HG02938 (cell line): ENCODE measurements at regions not wholly inside any gene's neighbourhood (a gene's known extent, or its start where the extent isn't known, plus 50 kb on each side); places are given as distances from the start of the nearest gene placed in this dataset.
"Not testable (repeated sequence)": the region's sequence is repeated elsewhere in the genome, so short reads cannot be mapped to it uniquely, and the experiment has no call there.

Experiments used
- ATAC-seq: cut with Tn5 transposase; IDR thresholded peaks from one replicate; pipeline ENCODE4 v1.9.1; 2021; ENCODE audit warnings: mild to moderate bottlenecking, moderate library complexity; ENCODE audit not compliant: unreplicated experiment

DNA sequence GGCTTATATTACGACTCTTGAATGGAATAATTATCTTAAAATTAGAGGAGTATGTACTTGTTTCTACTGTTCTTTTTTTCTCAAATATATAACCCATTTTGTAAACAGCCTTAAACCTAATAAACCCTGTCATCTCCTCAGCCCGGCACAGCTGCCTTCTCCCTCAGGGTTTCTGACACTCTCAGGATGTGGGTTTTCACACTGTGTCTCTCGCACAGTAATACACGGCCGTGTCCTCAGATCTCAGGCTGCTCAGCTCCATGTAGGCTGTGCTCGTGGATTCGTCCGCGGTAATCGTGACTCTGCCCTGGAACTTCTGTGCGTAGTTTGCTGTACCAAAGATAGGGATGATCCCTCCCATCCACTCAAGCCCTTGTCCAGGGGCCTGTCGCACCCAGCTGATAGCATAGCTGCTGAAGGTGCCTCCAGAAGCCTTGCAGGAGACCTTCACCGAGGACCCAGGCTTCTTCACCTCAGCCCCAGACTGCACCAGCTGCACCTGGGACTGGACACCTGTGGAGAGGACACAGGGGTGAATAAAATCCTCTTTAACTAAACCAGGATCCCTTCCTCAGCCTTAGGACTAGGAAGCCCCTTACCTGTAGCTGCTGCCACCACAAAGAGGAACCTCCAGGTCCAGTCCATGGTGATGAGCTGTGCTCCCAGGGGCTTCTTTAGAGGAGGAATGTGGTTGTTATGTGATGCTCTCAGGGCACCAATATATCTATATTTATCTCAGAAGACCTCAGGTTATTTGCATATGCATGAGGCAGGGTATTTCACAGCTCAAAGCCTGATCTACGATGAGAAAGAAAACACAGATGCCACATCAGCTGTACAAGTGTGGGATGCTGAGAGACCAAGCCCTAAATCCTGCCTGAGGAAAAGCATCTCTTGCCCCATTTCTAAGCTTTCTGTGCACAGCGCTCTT lies 1235.8 kb downstream of the TMEM121 start:
- peak; percentile 74 for ATAC-seq

DNA sequence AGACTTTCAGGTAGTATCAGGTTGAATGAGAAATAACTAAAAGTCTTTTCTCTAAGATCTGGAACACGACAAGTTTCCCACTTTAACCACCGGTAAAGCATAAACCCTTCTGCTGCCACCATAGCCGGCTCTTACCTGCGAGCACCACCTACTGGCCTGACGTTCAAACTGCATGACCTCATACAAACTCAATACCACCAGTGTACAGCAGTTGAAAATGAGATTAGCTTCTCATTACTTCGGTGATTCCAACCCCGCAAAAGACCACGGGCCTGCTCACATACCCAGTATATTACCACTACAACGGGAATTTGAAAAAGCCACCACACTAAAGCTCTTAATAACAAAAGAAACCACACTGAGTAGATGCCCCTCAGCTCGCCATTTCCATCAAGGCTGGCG lies 1238.6 kb downstream of the TMEM121 start:
- ATAC-seq: peak; percentile 47

DNA sequence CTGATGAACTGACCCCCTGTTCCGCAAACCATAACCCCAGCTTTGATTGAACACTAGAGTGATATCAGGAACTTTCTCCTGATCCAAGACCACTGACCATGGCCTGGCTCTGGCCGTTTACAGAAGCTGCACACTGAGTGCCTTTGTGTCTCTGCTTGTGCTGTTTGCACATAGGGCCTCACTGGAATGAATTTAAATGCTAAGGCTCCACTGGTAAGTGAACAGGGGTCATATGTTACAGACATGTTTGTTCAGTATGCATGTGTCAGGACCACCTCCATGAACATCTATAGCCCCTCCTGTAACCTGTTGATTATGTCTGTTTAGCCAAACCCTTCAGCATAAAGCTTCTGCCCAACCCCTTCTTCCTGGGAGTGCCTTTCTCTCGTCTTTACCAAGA lies 1239.8 kb downstream of the TMEM121 start:
- ATAC-seq: no peak

DNA sequence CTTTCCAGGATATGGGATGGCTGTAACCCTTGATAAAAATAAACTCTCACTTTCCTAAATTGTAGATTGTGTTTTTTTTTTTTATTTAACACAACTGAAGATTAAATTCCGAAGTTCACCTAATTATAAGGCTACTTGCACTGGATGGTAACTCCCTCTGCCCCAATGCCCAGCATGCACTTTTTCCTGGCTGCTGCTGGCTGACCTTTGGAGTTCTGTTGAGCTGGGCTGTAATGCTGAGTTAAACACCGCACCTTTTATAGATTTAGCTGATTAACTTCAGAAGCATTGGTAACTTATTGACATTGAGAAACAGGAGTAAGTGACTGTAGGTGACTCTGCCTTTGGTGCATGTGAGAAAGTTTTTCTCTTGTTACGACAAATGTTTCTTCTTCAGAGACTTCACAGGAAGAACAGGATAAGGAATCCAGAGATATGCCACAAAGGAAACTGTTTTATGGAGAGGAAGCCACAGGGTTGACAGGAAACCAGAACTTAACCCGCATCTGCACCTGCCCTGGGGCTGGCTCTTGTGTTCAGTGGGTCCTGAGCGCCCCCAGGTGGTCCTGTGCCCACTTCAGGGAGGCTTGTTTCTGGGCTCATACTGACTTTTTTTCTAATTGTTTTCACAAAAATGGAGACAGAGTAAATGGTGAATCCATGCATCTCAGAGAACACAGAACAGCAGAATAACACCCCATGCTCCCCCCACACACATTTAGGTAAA lies 1240.3 kb downstream of the TMEM121 start:
- ATAC-seq: not testable (repeated sequence)

DNA sequence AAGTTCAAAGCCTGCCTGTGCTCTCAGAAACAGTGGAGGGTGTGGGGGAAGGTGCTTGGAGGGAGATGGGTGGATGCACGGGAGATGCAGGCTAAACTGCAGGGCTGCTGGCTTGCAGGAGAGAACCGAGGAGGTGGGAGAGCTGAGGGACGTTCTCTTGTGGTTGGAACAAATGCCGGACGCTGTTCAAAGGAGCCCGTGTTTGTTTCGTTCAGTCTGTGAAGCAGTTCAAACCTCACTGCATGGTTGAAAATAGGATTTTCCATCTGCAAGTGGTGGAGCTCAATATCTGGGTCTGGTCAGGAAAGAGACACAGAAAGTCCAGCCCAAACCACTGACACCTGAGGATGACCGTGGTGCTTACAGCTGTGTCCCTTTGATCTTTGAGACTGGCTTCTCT lies 1241.8 kb downstream of the TMEM121 start:
- ATAC-seq: not testable (repeated sequence)

DNA sequence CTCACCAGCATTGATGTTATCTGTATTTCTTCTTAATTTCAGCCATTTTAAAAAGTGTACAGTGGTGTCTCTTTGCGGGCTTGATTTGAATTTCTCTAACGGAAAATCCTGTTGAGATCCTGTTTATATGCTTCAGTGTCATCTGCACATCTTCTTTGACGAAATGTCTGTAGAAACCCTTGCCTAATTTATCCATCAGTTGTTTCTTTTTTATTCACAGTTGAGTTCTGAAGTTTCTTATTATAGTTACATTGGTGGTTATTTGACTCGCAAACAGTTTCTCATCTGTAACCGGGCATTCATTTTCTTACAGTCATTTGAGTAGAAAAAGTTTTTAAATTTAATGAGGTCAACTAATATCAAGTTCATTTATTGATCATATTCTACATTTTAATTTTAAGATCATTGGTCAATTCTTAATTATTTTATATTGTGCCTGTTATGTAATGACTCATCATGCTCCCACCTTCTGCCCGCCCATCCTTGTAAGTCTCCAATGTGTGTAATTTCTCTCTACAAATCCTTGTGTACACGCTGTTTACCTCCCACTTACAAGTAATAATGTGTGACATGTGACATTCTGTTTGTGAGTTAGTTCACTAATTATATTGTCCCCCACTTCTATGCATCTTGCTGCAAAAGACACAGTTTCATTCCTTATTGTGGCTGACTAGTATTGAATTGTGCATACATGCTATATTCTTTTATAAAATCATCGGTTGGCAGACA lies 1242.8 kb downstream of the TMEM121 start:
- ATAC-seq: not testable (repeated sequence)

DNA sequence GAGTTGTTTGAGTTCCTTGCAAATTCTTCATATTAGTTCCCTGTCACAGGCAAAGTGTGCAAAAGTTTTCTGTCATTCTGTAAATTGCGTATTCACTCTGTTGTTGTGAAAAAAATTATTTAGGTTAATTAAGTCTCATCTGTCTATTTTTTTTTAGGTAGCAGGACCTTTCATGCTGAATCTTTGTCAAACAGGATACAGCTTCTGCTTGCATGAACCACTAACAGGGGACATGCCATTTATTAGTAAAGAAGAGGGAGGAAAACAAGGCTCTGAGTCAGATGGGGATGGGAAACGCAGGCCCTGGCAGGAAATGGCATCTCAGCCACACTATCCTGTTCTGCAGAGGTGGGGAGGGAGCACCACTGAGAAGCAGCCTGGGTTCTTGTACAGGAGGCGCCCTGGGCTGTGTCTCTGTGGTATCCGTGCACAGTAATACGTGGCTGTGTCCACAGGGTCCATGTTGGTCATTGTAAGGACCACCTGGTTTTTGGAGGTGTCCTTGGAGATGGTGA lies 1243.8 kb downstream of the TMEM121 start:
- not testable (repeated sequence) for ATAC-seq

DNA sequence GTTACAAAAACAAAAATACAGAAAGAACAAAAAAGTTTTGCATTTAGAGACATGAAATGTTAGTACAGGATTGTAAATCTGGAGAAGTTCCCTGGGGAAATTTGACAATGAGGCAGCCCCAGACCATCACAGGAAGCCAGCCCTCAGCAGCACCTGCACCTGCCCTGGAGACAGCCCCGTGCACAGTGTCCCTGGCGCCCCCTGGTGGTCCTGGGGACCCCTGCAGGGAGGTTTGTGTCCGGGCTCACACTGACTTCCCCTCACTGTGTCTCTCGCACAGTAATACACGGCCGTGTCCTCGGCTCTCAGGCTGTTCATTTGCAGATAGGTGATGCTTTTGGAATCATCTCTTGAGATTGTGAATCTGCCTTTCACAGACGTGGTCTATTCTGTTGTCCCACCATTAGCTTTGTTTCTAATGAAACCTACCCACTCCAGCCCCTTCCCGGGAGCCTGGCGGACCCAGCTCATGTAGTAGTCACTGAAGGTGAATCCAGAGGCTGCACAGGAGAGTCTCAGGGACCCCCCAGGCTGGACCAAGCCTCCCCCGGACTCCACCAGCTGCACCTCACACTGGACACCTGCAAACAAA lies 1248.6 kb downstream of the TMEM121 start:
- ATAC-seq: not testable (repeated sequence)

DNA sequence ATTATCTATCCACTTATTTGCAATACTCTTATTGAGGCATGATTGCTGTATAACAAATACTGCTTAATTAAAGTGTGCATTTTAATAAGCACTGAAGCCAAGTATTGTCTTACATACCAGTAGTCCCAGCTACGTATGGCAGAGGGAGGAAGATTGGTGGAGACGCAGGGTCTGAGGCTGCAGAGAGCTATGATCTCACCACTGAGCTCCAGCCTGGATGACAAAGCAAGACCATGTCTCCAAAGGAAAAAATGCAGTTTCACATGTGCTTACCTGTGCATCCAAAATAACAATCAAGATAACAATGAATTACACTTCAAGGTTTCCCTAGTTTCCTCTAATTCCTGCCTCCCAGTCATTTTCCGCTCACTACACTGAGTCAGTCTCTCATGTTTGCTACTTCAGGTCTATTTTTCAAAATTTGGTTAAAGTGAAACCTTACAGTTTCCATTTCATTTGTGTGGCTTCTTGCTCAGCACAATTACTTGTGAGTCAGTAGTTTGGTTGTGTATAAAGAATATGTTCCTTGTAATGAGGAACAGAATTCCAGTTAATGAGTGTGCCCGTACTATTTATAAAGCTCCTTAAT lies 1250.1 kb downstream of the TMEM121 start:
- no peak for ATAC-seq

DNA sequence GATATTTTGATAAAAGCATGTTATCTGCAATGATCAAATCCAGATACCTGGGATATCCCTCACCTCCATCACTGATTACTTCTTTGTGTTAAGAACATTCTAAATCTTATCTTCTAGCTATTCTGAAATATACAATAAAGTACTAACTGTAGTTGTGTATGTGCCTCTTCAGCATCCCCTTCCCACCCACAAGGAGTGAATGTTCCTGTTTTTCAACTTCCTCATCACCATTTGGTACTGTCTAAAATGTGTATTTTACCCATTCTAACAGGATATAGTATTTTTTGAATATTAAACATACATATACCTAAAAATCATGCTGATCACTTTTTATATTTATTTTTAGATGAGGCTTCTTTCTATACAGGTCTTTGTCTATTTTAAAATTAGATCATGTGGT lies 1252.6 kb downstream of the TMEM121 start:
- no peak for ATAC-seq

DNA sequence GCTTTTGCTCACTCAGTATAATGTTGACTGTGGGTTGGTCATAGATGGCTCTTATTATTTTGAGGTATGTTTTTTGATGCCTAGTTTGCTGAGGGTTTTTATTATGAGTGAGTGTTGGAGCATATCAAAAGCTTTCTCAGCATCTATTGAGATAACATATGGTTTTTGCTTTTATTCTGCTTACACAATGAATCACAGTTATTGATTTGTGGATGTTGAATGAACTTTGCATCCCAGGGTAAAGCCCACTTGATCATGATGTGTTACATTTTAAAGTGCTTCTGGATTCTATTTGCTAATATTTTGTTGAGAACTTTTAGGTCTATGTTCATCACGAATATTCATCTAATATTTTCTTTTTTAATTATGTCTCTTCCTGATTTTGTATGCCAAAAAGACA lies 1260.3 kb downstream of the TMEM121 start:
- ATAC-seq: no peak

DNA sequence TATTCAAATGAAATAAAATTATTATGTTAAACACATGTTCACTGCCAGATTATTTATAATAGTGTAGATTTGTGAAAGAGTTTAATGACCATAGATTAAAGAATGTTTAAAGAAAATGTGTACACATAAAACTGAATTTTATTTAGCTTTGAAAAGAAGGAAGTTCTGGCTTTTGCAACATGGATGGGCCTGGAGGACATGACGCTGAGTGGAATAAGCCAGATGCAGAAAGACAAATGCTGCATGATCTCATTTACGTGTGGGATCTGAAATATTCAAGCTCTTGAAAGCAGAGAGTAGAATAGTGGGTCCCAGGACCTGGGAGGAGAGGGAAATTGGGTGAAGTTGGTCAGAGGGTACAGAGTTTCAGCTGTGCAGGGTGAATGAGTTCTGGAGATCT lies 1261.2 kb downstream of the TMEM121 start:
- ATAC-seq: no peak

DNA sequence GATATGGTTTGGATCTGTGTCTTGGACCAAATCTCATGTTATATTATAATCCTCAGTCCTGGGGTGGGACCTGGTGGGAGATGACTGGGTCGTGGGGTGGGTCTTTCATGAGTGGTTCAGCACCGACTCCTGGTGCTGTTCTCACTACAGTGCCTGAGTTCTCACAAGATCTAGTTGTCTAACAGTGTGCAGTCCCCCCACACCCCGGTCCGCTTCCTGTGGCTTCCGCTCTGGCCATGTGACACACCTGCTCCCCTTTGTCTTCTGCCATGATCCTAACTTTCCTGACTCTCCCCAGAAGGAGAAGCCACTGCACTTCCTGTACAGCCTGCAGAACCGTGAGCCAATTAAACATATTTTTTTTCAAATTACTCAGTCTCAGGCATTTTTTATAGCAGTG lies 1262.2 kb downstream of the TMEM121 start:
- ATAC-seq: no peak

DNA sequence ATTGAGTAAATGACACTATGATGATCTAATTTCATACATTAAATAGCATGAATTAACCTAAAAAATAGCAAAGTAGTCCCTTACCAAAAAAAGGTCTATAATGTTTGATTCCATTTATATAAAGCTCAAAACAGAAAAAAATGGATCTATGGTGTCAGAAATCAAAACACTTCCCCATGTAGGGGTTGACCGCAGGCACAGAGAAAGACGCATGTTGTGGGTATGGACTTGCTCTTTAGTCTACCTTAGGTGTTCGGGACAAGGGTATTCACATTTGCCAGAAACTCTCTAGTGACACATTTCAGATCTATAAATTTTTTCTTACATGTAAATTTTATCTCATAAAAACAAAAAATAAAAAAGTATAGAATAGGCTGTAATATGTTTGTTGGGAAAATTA lies 1262.9 kb downstream of the TMEM121 start:
- ATAC-seq: no peak

DNA sequence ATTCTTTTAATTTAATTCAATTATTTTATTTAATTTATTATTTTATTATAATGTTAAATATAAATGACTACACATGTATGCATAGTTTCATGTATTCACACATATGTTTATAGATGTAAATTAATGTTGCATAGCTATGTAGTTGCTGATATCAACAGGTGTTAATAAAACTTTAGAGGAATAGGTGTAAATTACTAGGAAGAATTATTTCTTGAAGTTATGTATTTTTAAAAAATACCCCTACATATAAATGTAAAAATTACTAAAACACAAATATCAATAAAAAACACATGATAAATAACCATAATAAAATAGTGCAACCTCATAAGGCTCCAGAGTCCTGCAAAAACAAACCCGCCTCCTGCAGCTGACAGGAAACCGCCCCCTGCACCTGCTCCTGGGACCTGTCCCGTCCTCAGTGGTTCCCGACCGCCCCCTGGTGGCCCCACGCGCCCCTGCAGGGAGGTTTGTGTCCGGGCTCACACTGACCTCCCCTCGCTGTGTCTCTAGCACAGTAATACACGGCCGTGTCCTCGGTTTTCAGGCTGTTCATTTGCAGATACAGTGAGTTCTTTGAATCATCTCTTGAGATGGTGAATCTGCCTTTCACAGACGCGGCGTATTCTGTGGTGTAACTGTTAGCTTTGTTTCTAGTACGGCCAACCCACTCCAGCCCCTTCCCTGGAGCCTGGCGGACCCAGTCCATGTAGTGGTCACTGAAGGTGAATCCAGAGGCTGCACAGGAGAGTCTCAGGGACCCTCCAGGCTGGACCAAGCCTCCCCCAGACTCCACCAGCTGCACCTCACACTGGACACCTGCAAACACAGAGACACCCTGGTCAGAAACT lies 1264.0 kb downstream of the TMEM121 start:
- ATAC-seq: no peak

DNA sequence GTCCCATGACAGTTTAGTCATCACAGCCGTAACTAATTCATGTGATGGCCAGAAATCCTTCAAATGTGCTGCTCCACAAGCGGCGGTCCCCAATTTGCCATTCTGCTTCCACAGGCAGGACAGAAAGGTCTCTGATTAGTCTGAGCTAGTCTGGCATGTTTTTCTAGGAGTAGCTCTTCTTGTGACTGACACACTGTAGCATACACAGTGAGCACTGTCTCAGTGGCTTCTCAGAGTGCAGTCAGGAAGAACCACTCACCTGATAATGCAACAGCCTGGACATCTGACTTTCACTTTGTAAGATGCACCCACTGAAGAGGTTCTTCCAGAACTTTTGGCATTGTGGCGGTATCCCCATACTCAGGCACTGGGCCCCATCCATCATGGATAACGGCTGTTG lies 1266.2 kb downstream of the TMEM121 start:
- ATAC-seq: no peak

DNA sequence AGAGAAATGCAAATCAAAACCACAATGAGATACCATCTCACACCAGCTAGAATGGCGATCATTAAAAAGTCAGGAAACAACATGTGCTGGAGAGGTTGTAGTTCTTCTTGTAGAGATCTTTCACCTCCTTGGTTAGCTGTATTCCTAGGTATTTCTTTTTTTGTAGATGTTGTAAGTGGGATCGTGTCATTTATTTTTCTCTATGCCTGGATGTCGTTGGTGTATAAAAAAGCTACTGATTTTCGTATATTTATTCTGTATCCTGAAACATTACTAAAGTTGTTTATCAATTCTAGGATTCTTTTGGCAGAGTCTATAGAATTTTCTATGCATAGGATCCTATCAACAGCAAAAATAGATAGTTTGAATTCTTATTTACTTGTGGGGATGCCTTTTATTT lies 1271.8 kb downstream of the TMEM121 start:
- not testable (repeated sequence) for ATAC-seq

DNA sequence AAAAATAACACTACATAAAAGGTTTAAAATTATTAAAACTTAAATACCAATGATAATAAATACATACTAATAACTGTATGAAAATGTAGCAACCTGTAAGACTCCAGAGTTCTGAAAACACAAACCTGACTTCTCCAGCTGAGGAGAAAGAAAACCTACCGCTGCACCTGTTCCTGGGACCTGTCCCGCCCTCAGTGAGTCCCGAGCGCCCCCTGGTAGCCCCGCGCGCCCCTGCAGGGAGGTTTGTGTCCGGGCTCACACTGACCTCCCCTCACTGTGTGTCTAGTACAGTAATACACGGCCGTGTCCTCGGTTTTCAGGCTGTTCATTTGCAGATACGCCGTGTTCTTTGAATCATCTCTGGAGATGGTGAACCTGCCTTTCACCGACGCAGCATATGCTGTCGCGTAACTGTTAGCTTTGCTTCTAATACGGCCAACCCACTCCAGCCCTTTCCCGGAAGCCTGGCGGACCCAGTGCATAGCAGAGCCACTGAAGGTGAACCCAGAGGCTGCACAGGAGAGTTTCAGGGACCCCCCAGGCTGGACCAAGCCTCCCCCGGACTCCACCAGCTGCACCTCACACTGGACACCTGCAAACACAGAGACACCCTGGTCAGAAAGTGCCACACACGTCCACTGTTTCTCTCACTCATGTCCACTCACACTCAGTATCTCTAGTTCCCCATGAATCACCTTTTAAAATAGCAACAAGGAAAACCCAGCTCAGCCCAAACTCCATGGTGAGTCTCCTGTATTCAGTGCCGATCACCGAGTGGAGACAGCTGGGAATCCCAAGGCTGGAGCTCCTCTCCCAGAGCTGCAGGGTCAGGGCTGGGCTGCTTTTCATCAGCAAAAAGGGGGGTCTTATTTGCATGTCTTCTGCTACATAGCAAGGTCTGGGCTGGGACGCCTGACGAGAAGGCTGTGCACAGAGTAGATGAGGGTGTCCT lies 1276.3 kb downstream of the TMEM121 start:
- no peak for ATAC-seq
